ENCODE measurements at regions not wholly inside any gene's neighbourhood (a gene's known extent, or its start where the extent isn't known, plus 50 kb on each side); places are given as distances from the start of the nearest gene placed in this dataset.

GRCh38 chr19:56976995-56977906 is 136.7 kb upstream of the PEG3 start:
- TF ChIP-seq, protein P1, sequence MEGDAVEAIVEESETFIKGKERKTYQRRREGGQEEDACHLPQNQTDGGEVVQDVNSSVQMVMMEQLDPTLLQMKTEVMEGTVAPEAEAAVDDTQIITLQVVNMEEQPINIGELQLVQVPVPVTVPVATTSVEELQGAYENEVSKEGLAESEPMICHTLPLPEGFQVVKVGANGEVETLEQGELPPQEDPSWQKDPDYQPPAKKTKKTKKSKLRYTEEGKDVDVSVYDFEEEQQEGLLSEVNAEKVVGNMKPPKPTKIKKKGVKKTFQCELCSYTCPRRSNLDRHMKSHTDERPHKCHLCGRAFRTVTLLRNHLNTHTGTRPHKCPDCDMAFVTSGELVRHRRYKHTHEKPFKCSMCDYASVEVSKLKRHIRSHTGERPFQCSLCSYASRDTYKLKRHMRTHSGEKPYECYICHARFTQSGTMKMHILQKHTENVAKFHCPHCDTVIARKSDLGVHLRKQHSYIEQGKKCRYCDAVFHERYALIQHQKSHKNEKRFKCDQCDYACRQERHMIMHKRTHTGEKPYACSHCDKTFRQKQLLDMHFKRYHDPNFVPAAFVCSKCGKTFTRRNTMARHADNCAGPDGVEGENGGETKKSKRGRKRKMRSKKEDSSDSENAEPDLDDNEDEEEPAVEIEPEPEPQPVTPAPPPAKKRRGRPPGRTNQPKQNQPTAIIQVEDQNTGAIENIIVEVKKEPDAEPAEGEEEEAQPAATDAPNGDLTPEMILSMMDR (IDR thresholded peaks at IDR 0.05; ENCODE audit: insufficient read depth, low read length), result no peak
- TF ChIP-seq POLR2AphosphoS5 (IDR thresholded peaks at IDR 0.05; ENCODE audit: low read depth), result no peak
